ENCODE measurements at regions not wholly inside any gene's neighbourhood (a gene's known extent, or its start where the extent isn't known, plus 50 kb on each side); places are given as distances from the start of the nearest gene placed in this dataset.

GRCh38 chr13:78028960-78029359 is 110.3 kb upstream of the EDNRB start:
- TF ChIP-seq CTCF (IDR thresholded peaks at IDR 0.05; ENCODE audit: insufficient read depth, low read length, poor library complexity, severe bottlenecking) (no peak), EZH2phosphoT487 (conservative IDR thresholded peaks at IDR 0.05; ENCODE audit: low read length) (no peak)
